GM19035 (cell line): ENCODE measurements at regions not wholly inside any gene's neighbourhood (a gene's known extent, or its start where the extent isn't known, plus 50 kb on each side); places are given as distances from the start of the nearest gene placed in this dataset.
"Not testable (repeated sequence)": the region's sequence is repeated elsewhere in the genome, so short reads cannot be mapped to it uniquely, and the experiment has no call there.

ENCODE experiments used
- ATAC-seq: cut with Tn5 transposase; IDR thresholded peaks from one replicate; pipeline ENCODE4 v1.9.1; 2021; ENCODE audit not compliant: unreplicated experiment

DNA sequence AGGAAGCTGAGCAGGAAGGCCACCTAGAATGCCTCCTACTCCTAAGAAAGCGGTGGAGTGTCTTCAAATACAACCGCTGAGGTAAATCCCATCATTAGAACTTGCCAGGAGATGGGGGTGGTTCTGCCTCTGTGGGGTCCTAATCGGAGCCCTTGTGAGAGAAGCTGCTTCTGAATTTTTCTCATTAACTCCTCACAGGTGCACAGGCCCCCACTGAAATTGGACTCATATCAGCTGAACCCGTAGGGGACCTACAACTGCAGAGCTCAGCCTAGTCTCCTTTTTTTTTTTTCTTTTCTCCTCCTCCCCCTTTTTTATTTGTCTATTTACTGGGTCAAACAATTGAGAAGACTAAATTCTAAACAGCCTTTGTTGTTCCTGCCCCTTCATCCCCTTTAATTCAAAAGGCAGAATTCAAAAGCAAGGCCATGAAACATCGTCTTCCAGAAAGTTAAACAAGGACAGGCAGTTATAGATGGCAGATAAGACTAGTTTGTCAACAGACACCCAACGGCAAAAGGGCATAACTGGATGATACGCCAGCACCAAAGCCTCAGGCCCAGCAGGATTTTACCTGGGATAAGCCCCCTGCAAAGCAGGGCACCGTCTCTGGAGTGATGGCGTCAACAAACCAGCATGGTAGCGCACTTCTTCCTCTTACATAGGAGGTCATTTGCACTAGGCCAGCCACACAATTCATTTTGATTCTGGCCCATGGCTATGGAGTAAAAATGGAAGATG is 213.7 kb upstream of the HES1 start:
- no peak for ATAC-seq

DNA sequence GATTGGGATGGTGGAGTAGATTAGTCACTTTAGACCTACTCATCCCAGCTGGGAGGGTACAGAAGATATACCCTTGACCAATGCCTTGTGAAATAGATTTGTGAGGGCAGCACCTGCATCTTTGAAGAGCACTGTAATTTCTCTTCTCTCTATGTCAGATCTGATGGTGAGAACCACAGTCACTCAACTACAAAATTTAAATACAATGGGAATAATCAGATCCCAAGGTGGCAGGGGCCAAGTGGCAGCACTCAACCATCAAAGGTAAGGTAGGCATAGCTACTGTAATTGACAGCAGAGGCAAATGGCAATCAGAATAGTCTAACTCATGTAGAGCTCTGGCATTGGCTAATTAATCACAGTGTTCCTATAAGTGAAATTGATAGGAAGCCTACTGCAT is 212.0 kb upstream of the HES1 start:
- not testable (repeated sequence) for ATAC-seq

DNA sequence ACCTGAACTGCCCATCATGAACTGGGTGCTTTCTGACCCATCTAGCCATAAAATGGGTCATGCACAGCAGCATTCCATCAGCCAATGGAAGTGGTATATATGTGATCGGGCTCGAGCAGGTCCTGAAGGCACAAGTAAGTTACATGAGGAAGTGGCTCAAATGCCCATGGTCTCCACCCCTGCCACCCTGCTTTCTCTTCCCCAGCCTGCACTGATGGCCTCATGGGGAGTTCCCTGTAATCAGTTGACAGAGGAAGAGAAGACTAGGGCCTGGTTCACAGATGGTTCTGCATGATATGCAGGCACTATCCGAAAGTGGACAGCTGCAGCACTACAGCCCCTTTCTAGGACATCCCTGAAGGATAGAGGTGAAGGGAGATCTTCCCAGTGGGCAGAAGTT is 209.9 kb upstream of the HES1 start:
- ATAC-seq = not testable (repeated sequence)

DNA sequence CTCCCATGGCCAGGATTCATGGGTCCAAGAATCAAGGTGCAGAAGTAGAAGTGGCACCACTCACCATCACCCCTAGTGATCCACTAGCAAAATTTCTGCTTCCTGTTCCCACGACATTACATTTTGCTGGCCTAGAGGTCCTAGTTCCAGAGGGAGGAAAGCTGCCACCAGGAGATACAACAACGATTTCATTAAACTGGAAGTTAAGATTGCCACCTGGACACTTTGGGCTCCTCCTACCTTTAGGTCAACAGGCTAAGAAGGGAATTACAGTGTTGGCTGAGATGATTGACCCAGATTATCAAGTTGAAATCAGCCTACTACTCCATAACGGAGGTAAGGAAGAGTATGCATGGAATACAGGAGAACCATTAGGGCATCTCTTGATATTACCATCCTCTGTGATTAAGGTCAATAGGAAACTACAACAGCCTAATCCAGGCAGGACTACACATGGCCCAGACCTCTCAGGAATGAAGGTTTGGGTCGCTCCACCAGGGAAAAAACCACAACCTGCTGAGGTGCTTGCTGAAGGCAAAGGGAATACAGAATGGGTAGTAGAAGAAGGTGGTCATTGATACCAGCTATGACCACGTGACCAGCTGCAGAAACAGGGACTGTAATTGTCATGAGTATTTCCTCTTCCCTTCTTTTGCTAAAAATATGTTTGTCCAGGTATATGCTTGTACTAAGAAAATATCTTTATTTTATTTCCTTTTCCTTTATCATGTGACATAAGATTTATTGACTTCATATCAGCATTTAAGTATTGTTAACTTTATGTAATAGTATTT is 208.3 kb upstream of the HES1 start:
- not testable (repeated sequence) for ATAC-seq

DNA sequence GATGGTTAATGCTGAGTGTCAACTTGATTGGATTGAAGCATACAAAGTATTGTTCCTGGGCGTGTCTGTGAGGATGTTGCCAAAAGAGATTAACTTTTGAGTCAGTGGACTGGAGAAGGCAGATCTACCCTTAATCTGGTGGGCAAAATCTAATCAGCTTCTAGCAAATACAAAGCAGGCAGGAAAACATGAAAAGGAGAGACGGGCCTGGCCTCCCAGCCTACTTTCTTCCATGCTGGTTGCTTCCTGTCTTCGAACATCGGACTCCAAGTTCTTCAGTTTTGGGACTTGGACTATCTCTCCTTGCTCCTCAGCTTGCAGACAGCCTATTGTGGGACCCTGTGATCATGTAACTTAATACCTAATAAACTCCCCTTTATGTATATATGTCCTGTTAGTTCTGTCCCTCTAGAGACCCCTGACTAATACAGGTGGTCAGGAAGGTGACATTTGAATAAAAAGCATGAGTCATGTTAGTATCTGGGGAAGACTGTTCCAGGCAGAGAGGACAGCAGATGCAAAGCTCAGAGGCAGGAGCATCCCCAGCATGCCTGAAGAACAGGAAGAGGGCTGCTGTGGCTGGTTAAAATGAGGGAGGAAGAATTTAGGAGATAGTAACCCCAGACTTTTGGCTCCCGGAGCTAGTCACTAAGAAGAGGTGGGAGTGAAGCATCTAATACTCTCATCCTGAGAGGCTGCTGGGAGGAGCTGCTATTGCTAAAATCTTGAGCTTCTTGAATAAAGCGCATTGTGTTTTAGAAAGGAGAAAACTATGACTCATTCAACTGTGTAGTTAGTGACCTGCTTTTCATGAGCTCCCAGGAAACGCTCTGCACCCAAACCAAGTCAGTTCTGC is 207.4 kb upstream of the HES1 start:
- no peak for ATAC-seq

DNA sequence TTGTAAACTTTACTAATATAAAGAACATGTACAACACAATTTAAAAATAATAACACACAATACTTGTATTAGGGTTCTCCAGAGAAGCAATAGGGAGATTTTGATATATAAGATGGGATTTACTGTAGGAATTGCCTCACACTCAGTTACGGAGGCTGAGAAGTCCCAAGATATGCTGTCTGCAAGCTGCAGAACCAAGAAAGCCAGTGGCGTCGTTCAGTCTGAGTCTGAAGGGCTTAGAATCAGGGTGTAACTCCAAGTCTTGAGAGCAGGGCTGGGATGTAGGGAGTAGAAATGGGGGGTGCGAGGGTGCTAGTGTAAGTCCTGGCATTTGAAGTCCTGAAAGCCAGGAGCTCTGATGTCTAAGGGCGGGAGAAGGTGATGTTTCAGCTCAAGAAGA is 206.6 kb upstream of the HES1 start:
- ATAC-seq = no peak

DNA sequence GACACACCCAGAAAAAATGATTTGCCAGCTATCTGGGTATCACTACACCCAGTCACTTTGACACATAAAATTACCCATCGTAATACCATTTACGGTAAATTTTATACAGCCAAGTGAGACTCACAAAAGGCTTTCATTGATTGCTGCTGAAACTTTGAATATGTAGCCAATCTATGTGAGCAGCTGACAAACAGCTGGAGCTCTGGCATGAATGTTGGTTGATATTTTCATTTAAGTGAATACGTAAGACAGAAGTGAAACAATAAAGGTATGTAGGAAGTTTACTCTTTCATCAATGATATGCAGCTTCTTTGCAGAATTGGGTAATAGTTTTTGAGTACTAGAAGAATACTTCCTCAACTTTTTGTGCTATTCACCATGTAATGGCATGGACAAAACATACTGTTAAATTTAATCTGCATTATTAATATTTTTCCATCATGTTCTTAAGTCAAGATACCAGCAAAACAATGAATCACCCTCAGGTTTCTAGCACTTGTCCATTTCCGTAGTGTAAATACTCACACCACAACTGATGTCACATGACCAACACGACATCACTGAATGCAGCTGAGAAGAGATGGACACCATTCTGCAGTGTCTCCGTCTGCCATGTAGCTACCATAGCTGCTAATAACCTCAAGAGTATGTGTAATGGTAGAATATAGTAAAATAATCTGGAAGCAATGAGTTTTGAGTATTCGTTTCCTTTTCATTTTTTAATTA is 205.9 kb upstream of the HES1 start:
- ATAC-seq = no peak

DNA sequence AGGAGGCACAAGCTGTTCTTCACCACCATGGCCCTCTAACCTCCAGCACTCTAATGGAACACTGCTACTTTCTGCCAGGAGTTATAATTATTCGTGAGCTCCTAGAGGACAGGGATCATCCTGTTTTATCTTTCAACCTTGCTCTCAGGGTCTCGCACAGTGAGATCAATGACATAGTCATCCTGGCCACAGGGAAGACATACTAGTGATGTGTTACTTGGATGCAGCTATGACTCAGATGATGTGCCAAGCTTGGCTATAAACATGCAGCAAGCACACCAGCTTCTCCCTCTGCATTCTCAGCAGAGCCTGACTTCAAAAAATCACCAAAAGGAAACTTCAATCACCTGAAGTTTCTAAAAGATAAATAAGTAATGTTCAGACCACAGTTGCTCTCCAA is 203.8 kb upstream of the HES1 start:
- no peak for ATAC-seq

DNA sequence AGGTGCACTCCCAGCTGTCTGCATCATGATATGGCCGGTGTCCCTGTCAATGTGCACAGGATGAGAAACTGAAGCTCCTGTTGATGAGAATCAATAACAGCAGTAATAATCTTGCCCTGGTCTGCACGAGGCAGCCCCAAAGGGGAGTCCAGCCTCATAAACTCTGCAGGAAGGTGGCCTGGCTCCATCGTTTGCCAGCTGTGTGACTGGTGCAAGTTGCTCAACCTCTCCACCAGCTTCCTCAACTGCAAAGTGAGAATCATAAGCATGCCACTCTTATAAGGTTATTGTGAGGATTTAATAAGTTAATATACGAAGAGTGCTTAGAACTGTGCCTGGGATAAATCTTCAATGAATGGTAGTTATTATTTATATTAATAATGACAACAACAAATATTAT is 203.4 kb upstream of the HES1 start:
- ATAC-seq = no peak

DNA sequence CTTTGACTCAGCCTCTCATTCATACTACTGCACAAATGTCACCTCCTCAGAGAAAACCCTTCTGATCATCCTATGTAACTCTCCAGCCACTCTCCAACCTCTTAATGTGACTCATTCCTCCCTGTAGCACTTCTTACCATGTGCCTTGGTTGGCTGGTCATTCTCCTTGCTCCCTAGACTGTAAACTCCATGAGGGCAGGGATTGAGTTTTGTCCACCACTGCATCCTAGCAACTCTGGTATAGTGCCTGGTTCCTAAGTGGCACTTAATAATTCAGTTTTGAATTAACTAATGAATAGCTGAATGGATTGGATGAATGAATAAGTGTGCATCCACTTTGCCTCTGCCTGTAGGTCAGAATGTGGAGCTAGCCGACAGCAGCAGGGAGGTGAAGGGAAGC is 202.5 kb upstream of the HES1 start:
- no peak for ATAC-seq

DNA sequence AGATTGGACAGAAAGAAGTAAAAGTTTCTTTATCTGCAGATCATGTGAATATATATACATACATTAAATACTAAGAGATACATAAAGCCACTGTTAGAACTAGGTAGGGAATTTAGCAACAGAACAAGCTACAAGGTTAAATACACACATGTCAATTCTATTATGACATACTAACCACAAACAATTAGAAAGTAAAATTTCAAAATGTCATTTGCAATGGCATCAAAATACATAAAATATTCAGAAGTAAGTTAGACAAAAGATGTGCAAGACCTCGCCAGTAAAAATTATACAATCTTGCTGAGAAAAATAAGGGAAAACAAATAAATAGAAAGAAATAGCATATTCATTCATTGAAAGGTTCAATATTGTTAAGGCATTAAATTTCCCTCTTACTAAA is 200.0 kb upstream of the HES1 start:
- no peak for ATAC-seq

DNA sequence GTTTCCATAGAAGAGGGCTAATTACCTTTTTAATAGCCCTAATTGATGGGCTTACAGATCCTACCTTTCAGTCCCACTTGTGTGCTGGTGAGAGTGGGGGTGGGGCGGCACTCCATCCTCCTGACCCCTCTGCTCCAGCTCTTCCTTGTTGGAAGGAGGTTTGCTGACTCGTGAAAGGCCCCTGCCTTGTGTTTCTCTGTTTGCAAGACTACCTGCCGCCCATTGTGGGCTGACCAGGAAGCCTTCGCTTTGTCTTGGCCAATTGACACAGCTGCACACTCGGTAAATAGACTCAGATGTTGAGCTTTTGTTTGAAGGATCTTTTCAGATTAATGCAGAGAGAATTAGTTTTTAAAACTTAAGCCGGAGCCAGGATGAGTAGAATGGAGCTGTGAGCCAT is 197.3 kb upstream of the HES1 start:
- no peak for ATAC-seq

DNA sequence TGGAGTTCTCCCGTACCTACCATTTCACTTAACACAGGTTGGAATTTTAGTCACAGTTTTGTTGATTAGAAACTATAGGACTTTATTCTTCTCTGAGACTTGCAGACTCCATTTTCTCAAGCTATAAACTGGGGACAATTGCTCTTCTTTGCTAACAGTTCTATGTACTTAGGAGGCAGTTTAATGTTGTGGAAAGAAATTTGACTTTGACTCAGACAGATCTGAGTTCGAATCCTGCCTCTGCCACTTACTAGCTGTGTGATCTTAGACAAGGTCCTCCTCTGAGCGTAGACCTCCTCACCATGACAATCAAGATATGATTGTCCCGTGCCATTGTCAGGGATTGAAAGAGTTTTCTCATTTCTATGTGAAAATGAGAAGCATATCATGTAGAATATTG is 196.4 kb upstream of the HES1 start:
- ATAC-seq = no peak

DNA sequence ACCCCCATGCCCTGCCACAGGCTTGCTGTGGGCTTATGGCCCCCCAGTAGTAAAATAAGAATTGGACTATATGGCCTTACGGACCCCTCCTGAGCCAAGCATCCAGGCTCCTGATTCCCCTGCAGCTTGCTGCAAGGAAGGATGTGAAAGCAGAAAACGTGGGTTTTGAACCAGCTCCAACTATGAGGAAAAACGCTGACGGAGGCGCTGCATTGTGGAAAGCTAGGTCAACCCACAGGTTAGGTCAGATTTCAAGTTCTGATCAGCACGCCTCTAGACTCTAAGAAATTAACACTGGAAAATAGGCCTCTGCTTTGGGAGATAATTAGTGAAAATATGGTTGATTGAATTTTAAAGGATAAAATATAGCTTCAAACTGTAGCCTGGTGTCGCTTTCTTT is 195.4 kb upstream of the HES1 start:
- no peak for ATAC-seq

DNA sequence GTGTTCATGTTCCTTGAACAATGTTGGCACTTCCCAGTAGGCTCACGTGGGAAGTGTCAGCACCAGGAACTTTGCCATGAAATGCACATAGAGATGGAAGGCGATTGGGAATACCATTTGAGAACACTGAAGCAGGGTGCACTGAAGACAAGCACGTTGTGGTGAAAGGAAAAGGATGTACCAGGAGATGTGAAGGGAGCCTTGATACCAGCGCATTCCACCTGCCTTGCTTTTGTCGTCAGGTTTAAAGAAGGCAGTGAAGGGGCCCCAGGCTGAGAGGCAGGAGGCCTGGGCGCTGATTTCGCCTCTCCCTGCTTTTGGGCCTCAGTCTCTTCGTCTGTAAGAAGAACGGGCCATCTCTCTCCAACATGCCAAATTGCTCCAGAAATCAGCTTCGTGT is 194.5 kb upstream of the HES1 start:
- ATAC-seq = no peak

DNA sequence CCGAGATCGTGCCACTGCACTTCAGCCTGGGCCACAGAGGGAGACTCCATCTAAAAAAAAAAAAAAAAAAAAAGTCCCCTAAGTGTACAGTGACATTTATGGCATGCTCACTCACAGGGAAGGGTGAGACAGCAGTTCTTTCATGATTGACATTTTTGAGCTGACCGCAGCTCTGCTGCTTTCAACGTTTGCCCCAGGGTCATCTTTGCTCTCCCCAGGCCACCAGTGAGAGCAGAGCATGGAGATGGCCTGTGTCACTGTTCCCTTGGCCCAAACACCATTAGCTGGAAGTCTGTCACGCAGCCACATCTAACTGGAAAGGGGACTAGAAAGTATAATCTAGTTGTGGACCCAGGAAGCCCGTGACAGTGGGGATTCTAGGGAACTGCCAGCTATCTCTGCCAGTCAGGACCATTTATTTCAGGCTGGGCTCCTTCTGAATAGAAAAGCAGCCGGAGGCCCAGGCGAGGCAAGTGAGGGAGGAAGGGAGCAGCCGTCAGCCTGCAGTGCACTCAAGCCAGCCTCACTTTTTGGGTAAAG is 193.4 kb upstream of the HES1 start:
- no peak for ATAC-seq

DNA sequence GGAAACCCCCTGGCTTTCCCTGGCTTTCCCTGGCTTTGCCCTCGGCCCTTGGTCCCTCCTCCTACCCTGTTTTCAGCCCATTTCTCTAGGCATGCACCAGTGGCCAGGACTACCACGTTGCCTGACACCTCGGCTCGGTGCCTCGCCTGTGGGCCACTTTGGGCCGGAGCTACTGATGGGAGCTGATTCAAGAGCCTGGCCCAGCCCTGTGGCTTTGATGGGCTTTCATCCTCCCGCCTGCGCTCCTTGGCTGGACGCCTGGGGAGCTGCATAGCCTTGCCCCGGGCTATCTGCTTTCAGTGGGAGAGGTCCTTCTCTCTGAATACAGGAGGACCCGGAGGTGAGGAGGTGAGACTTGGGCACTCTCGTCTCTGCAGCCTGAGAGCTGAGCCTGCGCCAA is 192.7 kb upstream of the HES1 start:
- no peak for ATAC-seq

DNA sequence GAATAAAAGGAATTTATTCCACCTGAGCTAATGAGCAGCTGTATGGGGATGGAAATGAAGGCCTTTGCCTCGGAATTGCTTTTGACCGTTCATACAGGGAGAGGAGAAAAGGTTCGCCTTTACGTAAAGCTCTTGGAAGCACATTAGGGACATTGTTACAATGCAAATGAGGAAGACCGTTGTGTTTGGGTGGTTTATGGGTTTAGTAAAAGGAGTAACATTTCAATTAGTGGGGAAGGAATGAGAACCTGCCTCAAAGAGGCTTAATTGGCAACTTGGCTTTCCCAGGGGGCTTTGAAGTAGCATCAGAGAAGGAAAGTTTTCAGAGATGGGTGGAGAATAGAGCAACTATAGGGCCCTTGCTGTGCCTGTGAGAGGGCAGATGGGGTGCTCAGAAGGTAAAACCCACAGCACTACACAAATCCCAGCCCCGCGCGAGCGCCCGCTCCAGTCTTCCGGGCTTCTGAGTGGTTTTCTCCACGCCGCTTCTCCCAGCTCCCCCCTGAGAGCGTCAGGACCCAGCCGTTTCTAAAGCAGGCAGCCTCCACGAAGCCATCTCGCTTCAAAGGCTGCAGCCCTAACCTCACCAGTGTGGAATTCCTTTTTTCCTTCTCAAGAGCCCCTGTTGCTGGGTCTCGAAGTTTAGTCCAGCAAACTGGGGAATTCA is 192.0 kb upstream of the HES1 start:
- no peak for ATAC-seq

DNA sequence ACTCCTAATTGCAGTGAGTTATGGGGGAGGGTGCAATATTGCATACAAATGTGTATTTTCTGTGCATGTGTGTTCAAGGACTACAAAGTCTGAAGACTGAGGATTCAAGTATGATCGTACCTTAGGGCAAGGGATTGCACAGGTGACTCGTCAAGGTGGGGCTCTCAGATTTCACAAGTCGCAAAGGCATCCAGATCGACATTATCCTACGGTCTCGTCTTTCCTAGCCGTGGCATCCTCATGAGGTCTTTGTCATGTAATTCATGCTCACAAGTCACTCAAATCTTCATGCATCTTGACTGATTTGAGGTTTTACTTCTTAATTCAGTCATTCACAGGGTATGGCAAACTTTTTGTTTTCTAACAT is 191.4 kb upstream of the HES1 start:
- ATAC-seq = no peak

DNA sequence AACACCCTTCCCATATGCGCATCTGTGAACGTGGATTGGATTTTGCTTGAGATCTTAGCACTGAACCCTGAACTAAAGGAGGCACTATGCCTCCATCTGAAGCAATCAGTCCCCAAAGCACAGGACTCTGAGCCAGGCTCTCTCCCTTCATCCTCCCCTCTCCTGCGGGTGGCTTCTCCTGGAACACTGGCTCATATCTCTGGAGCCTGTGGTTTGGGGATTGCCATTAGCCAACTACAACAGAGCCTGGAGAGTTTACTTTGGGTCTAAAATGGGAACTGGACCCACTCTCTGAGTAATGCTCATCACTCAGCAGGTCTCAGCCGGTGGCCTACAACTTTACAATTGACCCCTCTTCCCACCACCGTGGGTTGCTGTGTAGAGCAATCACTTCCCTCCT is 190.8 kb upstream of the HES1 start:
- ATAC-seq = no peak
